HFF-Myc (cell line): ENCODE measurements at regions not wholly inside any gene's neighbourhood (a gene's known extent, or its start where the extent isn't known, plus 50 kb on each side); places are given as distances from the start of the nearest gene placed in this dataset.
A peak's percentile ranks its signal among the peaks of the same experiment; 100 is the strongest.
"Not testable (repeated sequence)": the region's sequence is repeated elsewhere in the genome, so short reads cannot be mapped to it uniquely, and the experiment has no call there.

ENCODE experiments used
- DNase-seq: peaks from one replicate; pipeline ENCODE4 v3.0.0-alpha.2; 2011; ENCODE audit warnings: low read depth; ENCODE audit errors: extremely low read depth
- H3K4me3 ChIP-seq: replicated peaks from 2 replicates; pipeline ENCODE4 v1.5.1; 2011; ENCODE audit warnings: low read depth, mild to moderate bottlenecking, control low read depth, low read length
- CTCF ChIP-seq: IDR thresholded peaks from 2 replicates; pipeline ENCODE4 v1.5.1; 2012; ENCODE audit warnings: mild to moderate bottlenecking, low read depth, low read length, control low read depth; ENCODE audit errors: missing control alignments

GRCh38 chr2:106257830-106258229 lies 63.7 kb upstream of the UXS1 start:
- no peak for TF ChIP-seq CTCF
- no peak for DNase-seq
- no peak overlapping the region for H3K4me3 ChIP-seq

GRCh38 chr2:106257135-106257534 lies 63.0 kb upstream of the UXS1 start:
- no peak for DNase-seq
- no peak for TF ChIP-seq CTCF
- no peak overlapping the region for H3K4me3 ChIP-seq

- not testable (repeated sequence) for H3K4me3 ChIP-seq, DNase-seq
Observed at GRCh38 chr2:106249157-106249828, 55.2 kb upstream of the UXS1 start.

GRCh38 chr2:106248548-106249151 lies 54.5 kb upstream of the UXS1 start:
- TF ChIP-seq CTCF, result peak; percentile 19
- not testable (repeated sequence) for DNase-seq, H3K4me3 ChIP-seq
